Hepatocyte (in vitro differentiated cells): ENCODE measurements at regions not wholly inside any gene's neighbourhood (a gene's known extent, or its start where the extent isn't known, plus 50 kb on each side); places are given as distances from the start of the nearest gene placed in this dataset.

Experiments used
- DNase-seq: peaks from one replicate; pipeline ENCODE4 v3.0.0-alpha.2; 2016; ENCODE audit warnings: low spot score
- H2AFZ ChIP-seq: fragments of 200-600 bp; sonication (generic); 2 replicates; pipeline ENCODE4 v1.6.0; 2016; ENCODE audit warnings: antibody characterized with exemption, mild to moderate bottlenecking
- H3K27ac ChIP-seq: fragments of 200-600 bp; sonication (generic); 2 replicates; pipeline ENCODE4 v1.5.1; 2016; ENCODE audit warnings: mild to moderate bottlenecking
- H3K27me3 ChIP-seq: fragments of 200-600 bp; sonication (generic); 2 replicates; pipeline ENCODE4 v1.6.1; 2016
- H3K36me3 ChIP-seq: fragments of 200-600 bp; sonication (generic); replicated peaks from 2 replicates; pipeline ENCODE4 v1.5.1; 2016; ENCODE audit warnings: low read depth; ENCODE audit not compliant: insufficient read depth
- H3K4me1 ChIP-seq: fragments of 200-600 bp; sonication (generic); 2 replicates; pipeline ENCODE4 v1.5.1; 2016; ENCODE audit warnings: mild to moderate bottlenecking, moderate library complexity; ENCODE audit not compliant: insufficient read depth
- H3K4me2 ChIP-seq: fragments of 200-600 bp; sonication (generic); 2 replicates; pipeline ENCODE4 v1.6.0; 2016
- H3K4me3 ChIP-seq: fragments of 200-600 bp; sonication (generic); 2 replicates; pipeline ENCODE4 v1.5.1; 2016; ENCODE audit warnings: mild to moderate bottlenecking
- H3K79me2 ChIP-seq: fragments of 200-600 bp; sonication (generic); 2 replicates; pipeline ENCODE4 v1.6.0; 2017; ENCODE audit warnings: mild to moderate bottlenecking
- H3K9me2 ChIP-seq: fragments of 200-600 bp; sonication (generic); replicated peaks from 2 replicates; pipeline ENCODE4 v1.6.0; 2017; ENCODE audit warnings: mild to moderate bottlenecking; ENCODE audit not compliant: insufficient read depth
- H3K9me3 ChIP-seq: fragments of 200-600 bp; sonication (generic); 2 replicates; pipeline ENCODE4 v1.5.1; 2016; ENCODE audit warnings: low read depth, mild to moderate bottlenecking
- H4K20me1 ChIP-seq: fragments of 200-600 bp; sonication (generic); 2 replicates; pipeline ENCODE4 v1.6.0; 2016; ENCODE audit warnings: mild to moderate bottlenecking; ENCODE audit not compliant: insufficient read depth, poor library complexity, severe bottlenecking
- CTCF ChIP-seq: fragments of 200-600 bp; sonication (generic); IDR thresholded peaks from 2 replicates; pipeline ENCODE4 v1.5.1; 2016; ENCODE audit warnings: antibody characterized with exemption, mild to moderate bottlenecking; ENCODE audit not compliant: poor library complexity
- EZH2 ChIP-seq: fragments of 200-600 bp; sonication (generic); IDR thresholded peaks from 2 replicates; pipeline ENCODE4 v1.6.1; 2016; ENCODE audit warnings: antibody characterized with exemption, mild to moderate bottlenecking, borderline replicate concordance
- EZH2phosphoT487 ChIP-seq: fragments of 200-600 bp; sonication (generic); IDR thresholded peaks from one replicate; pipeline ENCODE4 v1.6.1; 2018; ENCODE audit warnings: antibody characterized with exemption, mild to moderate bottlenecking, low read depth, moderate library complexity; ENCODE audit not compliant: unreplicated experiment, severe bottlenecking
- WGBS: methylation state at CpG from one replicate; pipeline ENCODE4 v1.1.6; 2016; ENCODE audit warnings: low lambda C conversion rate; ENCODE audit errors: missing lambda C conversion rate; 5-methylcytosine and 5-hydroxymethylcytosine counted together

GRCh38 chr10:46220872-46221538 is 65.8 kb upstream of the ANTXRL start:
- H2AFZ ChIP-seq, result no peak overlapping the region
- H3K9me2 ChIP-seq, result no peaks in the 10 kb centered on the region
- H3K27ac ChIP-seq, result no peak overlapping the region
- H3K27me3 ChIP-seq, result no peaks in the 10 kb centered on the region
- no peaks in the 10 kb centered on the region for H3K36me3 ChIP-seq
- H4K20me1 ChIP-seq, result no peaks in the 10 kb centered on the region
- no peak overlapping the region for H3K4me2 ChIP-seq
- H3K79me2 ChIP-seq, result no peaks in the 10 kb centered on the region
- WGBS, result 80% methylated on average over 9 of the region's 9 CpGs
- H3K4me1 ChIP-seq, result peaks cover 7% of the 10 kb centered on the region
- TF ChIP-seq EZH2phosphoT487, result no peak
- TF ChIP-seq CTCF, result no peak
- TF ChIP-seq EZH2, result no peak
- no peak overlapping the region for H3K4me3 ChIP-seq
- DNase-seq, result no peak
- H3K9me3 ChIP-seq, result no peaks in the 10 kb centered on the region

- H4K20me1 ChIP-seq, result no peaks in the 10 kb centered on the region
- peaks cover 6% of the 10 kb centered on the region for H3K4me1 ChIP-seq
- 90% methylated on average over 4 of the region's 4 CpGs for WGBS
- no peaks in the 10 kb centered on the region for H3K9me2 ChIP-seq
- no peak overlapping the region for H3K4me3 ChIP-seq
- H3K79me2 ChIP-seq, result no peaks in the 10 kb centered on the region
- no peak overlapping the region for H2AFZ ChIP-seq
- no peak overlapping the region for H3K4me2 ChIP-seq
- H3K27me3 ChIP-seq, result no peaks in the 10 kb centered on the region
- H3K36me3 ChIP-seq, result no peaks in the 10 kb centered on the region
- DNase-seq, result no peak
- H3K9me3 ChIP-seq, result no peaks in the 10 kb centered on the region
- TF ChIP-seq EZH2 (no peak), CTCF (no peak)
- no peak overlapping the region for H3K27ac ChIP-seq
These were observed 64.3 kb upstream of the ANTXRL start for GRCh38 chr10:46222364-46222935.

- no peaks in the 10 kb centered on the region for H4K20me1 ChIP-seq
- DNase-seq, result no peak
- no peaks in the 10 kb centered on the region for H3K27me3 ChIP-seq
- 95% methylated on average over 5 of the region's 5 CpGs for WGBS
- TF ChIP-seq CTCF, result no peak
- no peak for TF ChIP-seq EZH2phosphoT487
- no peak for TF ChIP-seq EZH2
- H3K4me1 ChIP-seq, result peaks cover 4% of the 10 kb centered on the region
- H3K4me3 ChIP-seq, result no peak overlapping the region
- no peaks in the 10 kb centered on the region for H3K9me2 ChIP-seq
- no peak overlapping the region for H3K4me2 ChIP-seq
- no peak overlapping the region for H2AFZ ChIP-seq
- H3K79me2 ChIP-seq, result no peaks in the 10 kb centered on the region
- no peaks in the 10 kb centered on the region for H3K36me3 ChIP-seq
- no peak overlapping the region for H3K27ac ChIP-seq
- H3K9me3 ChIP-seq, result no peaks in the 10 kb centered on the region
These were observed 63.7 kb upstream of the ANTXRL start for GRCh38 chr10:46223064-46223480.
